Type B pancreatic cell (in vitro differentiated cells): ENCODE measurements at regions not wholly inside any gene's neighbourhood (a gene's known extent, or its start where the extent isn't known, plus 50 kb on each side); places are given as distances from the start of the nearest gene placed in this dataset.

Experiments
- DNase-seq: peaks from one replicate; pipeline ENCODE4 v3.0.0; 2021; ENCODE audit warnings: mixed read lengths; ENCODE audit not compliant: unreplicated experiment; ENCODE audit errors: extremely low spot score
- H3K27ac Mint-ChIP-seq: 2 replicates; pipeline ENCODE4 v1.8.0; 2021; ENCODE audit warnings: mild to moderate bottlenecking, mixed read lengths
- H3K27me3 Mint-ChIP-seq: 2 replicates; pipeline ENCODE4 v1.8.0; 2021; ENCODE audit warnings: mixed read lengths
- H3K36me3 Mint-ChIP-seq: 2 replicates; pipeline ENCODE4 v1.8.0; 2021; ENCODE audit warnings: mixed read lengths
- H3K4me1 Mint-ChIP-seq: one replicate; pipeline ENCODE4 v1.8.0; 2021; ENCODE audit warnings: mixed read lengths; ENCODE audit not compliant: unreplicated experiment
- H3K4me3 Mint-ChIP-seq: 2 replicates; pipeline ENCODE4 v1.8.0; 2021; ENCODE audit warnings: mild to moderate bottlenecking, mixed read lengths
- H3K9me3 Mint-ChIP-seq: 2 replicates; pipeline ENCODE4 v1.8.0; 2021; ENCODE audit warnings: mixed read lengths
- TF ChIP-seq, protein P1 (sequence below): fragments of 200-600 bp; sonication (generic); conservative IDR thresholded peaks from 2 replicates; pipeline ENCODE4 v1.5.0; 2021; ENCODE audit warnings: antibody characterized with exemption, mild to moderate bottlenecking

- no peak for DNase-seq
- TF ChIP-seq, protein P1, sequence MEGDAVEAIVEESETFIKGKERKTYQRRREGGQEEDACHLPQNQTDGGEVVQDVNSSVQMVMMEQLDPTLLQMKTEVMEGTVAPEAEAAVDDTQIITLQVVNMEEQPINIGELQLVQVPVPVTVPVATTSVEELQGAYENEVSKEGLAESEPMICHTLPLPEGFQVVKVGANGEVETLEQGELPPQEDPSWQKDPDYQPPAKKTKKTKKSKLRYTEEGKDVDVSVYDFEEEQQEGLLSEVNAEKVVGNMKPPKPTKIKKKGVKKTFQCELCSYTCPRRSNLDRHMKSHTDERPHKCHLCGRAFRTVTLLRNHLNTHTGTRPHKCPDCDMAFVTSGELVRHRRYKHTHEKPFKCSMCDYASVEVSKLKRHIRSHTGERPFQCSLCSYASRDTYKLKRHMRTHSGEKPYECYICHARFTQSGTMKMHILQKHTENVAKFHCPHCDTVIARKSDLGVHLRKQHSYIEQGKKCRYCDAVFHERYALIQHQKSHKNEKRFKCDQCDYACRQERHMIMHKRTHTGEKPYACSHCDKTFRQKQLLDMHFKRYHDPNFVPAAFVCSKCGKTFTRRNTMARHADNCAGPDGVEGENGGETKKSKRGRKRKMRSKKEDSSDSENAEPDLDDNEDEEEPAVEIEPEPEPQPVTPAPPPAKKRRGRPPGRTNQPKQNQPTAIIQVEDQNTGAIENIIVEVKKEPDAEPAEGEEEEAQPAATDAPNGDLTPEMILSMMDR = no peak
- no peaks in the 10 kb centered on the region for H3K9me3 Mint-ChIP-seq
- no peaks in the 10 kb centered on the region for H3K36me3 Mint-ChIP-seq
- H3K4me1 Mint-ChIP-seq = peaks cover 16% of the 10 kb centered on the region
- no peak overlapping the region for H3K4me3 Mint-ChIP-seq
- H3K27ac Mint-ChIP-seq = no peak overlapping the region
- peaks cover 48% of the 10 kb centered on the region for H3K27me3 Mint-ChIP-seq
Measured at GRCh38 chr22:26985206-26985605, 327.8 kb downstream of the MIAT start.

DNA sequence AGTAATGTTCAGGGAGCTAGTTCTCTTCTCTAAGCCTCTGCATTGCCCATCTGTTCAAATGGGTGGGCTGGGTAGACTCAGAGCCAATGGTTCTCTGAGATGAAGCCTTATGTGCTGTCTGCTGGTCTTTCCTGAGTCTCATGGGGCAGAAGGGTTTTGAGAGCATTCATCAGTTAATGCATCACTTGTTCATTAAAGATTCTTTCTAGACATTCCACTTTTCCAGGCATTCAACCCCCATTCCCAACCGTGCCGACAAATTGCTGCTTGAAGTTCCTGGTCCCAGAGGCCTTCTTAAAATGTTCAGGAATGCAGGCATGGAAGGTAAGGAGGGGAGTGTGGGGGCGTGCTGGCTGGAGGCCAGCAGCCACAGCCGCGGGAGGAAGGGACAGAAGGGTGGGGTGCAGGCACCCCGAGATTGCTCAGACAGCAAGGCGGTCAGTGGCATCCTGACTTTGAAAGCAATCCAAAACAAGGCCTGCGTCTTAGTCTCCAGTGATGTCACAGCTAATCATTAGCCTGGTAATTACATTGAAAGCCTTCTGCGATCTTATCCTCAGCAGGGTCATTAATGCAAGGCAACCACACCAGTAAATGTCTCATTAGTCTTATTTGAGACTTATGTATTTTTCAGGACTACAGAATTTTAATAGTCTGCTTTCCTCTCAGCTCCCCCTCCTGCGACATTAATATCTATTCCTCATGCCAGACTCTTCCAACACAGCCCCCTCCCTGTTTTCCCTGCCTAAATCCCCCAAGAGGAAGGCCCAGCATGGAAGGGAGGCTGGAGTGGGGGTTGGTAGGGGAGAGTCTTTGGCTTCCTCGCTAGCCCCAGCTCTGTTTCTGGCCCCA lies 328.8 kb downstream of the MIAT start:
- no peak overlapping the region for H3K27ac Mint-ChIP-seq
- H3K27me3 Mint-ChIP-seq = peaks cover 46% of the 10 kb centered on the region
- no peak for DNase-seq
- no peak overlapping the region for H3K4me3 Mint-ChIP-seq
- H3K9me3 Mint-ChIP-seq = no peaks in the 10 kb centered on the region
- H3K36me3 Mint-ChIP-seq = no peaks in the 10 kb centered on the region
- H3K4me1 Mint-ChIP-seq = peaks cover 9% of the 10 kb centered on the region
- TF ChIP-seq, protein P1 = no peak

DNA sequence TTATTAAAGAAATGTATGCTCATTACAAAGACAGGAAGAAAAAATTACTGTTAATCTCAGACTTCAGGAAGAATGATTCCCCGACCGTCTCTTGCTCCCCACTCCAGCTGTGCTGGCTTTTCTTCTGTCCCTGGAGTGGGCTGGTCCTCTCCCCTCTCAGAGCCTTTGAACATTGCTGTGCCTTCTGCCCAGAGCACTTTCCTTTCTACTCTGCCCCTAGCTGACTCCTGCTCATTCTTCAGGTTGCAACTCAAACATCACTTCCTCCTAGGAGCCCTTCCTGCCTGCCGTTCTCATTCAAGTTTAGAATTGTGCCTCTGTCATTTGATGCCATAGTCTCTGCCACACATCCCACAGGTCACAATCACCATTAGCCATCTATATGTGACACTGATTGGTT lies 329.5 kb downstream of the MIAT start:
- peaks cover 49% of the 10 kb centered on the region for H3K27me3 Mint-ChIP-seq
- no peak for DNase-seq
- H3K27ac Mint-ChIP-seq = no peak overlapping the region

GRCh38 chr22:26990503-26991189 lies 333.3 kb downstream of the MIAT start:
- H3K4me1 Mint-ChIP-seq = no peaks in the 10 kb centered on the region
- no peaks in the 10 kb centered on the region for H3K36me3 Mint-ChIP-seq
- H3K27ac Mint-ChIP-seq = no peak overlapping the region
- H3K27me3 Mint-ChIP-seq = peaks cover 52% of the 10 kb centered on the region
- TF ChIP-seq, protein P1 = no peak
- no peak for DNase-seq
- H3K9me3 Mint-ChIP-seq = no peaks in the 10 kb centered on the region
- H3K4me3 Mint-ChIP-seq = no peak overlapping the region

More for the DNA sequence above, 329.5 kb downstream of the MIAT start:
- Mint-ChIP-seq H3K4me1 (peaks cover 2% of the 10 kb centered on the region), H3K36me3 (no peaks in the 10 kb centered on the region), H3K9me3 (no peaks in the 10 kb centered on the region), H3K4me3 (no peak overlapping the region)
- TF ChIP-seq, protein P1 = no peak

DNA sequence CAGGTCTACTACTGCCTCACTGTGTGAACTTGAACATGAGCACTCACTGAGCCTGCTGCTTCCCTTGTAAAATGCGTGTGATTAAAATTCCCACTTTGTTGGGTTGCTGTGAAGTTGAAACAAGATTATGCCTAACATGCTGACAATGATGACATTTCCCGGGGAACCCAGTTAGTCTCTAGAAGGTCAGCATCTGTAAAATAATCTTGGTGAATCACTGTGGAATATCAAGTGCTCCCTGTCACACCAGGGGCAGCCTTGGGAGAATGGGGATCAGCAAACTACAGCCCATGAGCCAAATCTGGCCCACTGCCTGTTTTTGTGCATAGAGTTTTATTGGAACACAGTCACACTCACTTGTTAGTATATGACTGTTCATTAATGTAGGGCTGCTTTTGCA lies 335.2 kb downstream of the MIAT start:
- Mint-ChIP-seq H3K27me3 (peaks cover 67% of the 10 kb centered on the region), H3K4me1 (no peaks in the 10 kb centered on the region), H3K36me3 (no peaks in the 10 kb centered on the region), H3K27ac (no peak overlapping the region), H3K9me3 (no peaks in the 10 kb centered on the region), H3K4me3 (no peak overlapping the region)
- TF ChIP-seq, protein P1 = no peak
- no peak for DNase-seq
